ENCODE measurements at regions not wholly inside any gene's neighbourhood (a gene's known extent, or its start where the extent isn't known, plus 50 kb on each side); places are given as distances from the start of the nearest gene placed in this dataset.

DNA sequence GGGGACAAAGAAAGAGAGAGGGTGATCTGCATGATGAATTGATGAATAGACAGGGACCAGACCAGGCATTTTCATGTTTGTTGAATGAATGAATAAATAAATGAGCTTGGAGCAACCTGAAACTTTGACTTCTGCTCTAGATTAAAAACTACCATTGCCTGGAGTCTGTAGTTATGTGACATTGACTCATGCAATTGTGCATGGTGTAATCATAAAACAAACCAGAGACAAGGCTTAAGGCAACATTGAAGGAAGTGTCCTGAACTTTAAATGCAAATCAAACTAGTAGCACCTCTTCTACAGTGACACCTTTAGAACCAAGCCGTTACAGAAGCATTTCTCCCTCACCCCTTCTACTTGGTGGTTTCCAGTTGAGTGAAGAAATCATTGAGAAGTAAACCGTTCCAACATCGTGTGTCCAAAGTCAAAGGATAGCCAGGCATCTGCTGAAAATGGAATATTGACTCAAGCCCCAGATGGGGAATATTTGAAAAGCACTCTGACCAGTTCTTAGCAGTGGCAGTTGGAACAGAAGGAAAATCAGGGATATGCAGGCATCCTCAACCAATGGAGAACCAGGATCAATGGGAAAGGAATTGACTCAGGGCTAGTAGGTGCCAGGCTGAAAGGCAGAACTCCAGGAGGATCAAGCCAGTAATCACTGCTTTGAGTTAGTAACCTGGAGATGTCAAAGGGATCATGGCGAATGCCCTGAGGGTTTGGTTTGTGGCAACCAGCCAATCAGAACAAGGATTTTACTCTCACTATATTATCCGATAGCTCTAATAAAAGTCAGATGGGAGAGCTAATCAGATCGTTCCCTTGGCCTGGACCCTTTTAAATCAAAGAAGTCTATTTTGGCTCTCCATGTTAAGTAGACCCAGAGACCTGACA, 171.2 kb upstream of the TSHZ2 start:
- ChIA-PET POLR2A (ENCODE audit: low non-redundant PET) (no interaction called here), CTCF (no interaction called here)
- no TSS peak for BruUV-seq (replicated peaks)

GRCh38 chr20:52799130-52799529, 173.0 kb upstream of the TSHZ2 start:
- H3K27ac ChIP-seq (ENCODE audit: low read depth, low read length, poor library complexity, severe bottlenecking): no peak overlapping the region
- H3K4me3 ChIP-seq (ENCODE audit: low read depth, low read length, poor library complexity, severe bottlenecking): no peak overlapping the region
- H3K9me3 ChIP-seq (ENCODE audit: low read depth, low read length, poor library complexity, severe bottlenecking): no peaks in the 10 kb centered on the region
- H3K27me3 ChIP-seq (replicated peaks; ENCODE audit: insufficient read depth, low read depth, low read length, poor library complexity): no peaks in the 10 kb centered on the region
- BruUV-seq (replicated peaks): no TSS peak
- CTCF ChIA-PET: interaction anchor here (1.6 kb wide), 1 partner anchor 487 kb away, joined by 3 read pairs; no protein-coding TSS in a partner anchor
- H3K4me1 ChIP-seq (ENCODE audit: insufficient read depth, low read length, poor library complexity, severe bottlenecking): no peaks in the 10 kb centered on the region
- intact Hi-C loops (cut with micrococcal nuclease; ENCODE audit: unreplicated experiment): no loop called here
- no peak for DNase-seq (ENCODE audit: low spot score)
- no peak for TF ChIP-seq CTCF (conservative IDR thresholded peaks at IDR 0.05; ENCODE audit: low read depth, low read length)
- no peak for TF ChIP-seq EZH2 (IDR thresholded peaks at IDR 0.05; ENCODE audit: borderline replicate concordance, low read depth, low read length, poor library complexity, severe bottlenecking)
- no peaks in the 10 kb centered on the region for H3K36me3 ChIP-seq (ENCODE audit: insufficient read depth, low read length, poor library complexity, severe bottlenecking)
- POLR2A ChIA-PET (ENCODE audit: low non-redundant PET): no interaction called here

More for the DNA sequence above, 171.2 kb upstream of the TSHZ2 start:
- intact Hi-C loops (cut with micrococcal nuclease; ENCODE audit: unreplicated experiment): no loop called here
- no peaks in the 10 kb centered on the region for H3K27me3 ChIP-seq (replicated peaks; ENCODE audit: insufficient read depth, low read depth, low read length, poor library complexity)
- no peak overlapping the region for H3K4me3 ChIP-seq (ENCODE audit: low read depth, low read length, poor library complexity, severe bottlenecking)
- DNase-seq (ENCODE audit: low spot score): no peak
- no peaks in the 10 kb centered on the region for H3K4me1 ChIP-seq (ENCODE audit: insufficient read depth, low read length, poor library complexity, severe bottlenecking)
- TF ChIP-seq CTCF (conservative IDR thresholded peaks at IDR 0.05; ENCODE audit: low read depth, low read length) (no peak), EZH2 (IDR thresholded peaks at IDR 0.05; ENCODE audit: borderline replicate concordance, low read depth, low read length, poor library complexity, severe bottlenecking) (no peak)
- H3K36me3 ChIP-seq (ENCODE audit: insufficient read depth, low read length, poor library complexity, severe bottlenecking): no peaks in the 10 kb centered on the region
- no peaks in the 10 kb centered on the region for H3K9me3 ChIP-seq (ENCODE audit: low read depth, low read length, poor library complexity, severe bottlenecking)
- H3K27ac ChIP-seq (ENCODE audit: low read depth, low read length, poor library complexity, severe bottlenecking): no peak overlapping the region

GRCh38 chr20:52798124-52798523, 174.0 kb upstream of the TSHZ2 start:
- intact Hi-C loops (cut with micrococcal nuclease; ENCODE audit: unreplicated experiment): no loop called here
- ChIA-PET CTCF (no interaction called here), POLR2A (ENCODE audit: low non-redundant PET) (no interaction called here)
- Histone ChIP-seq H3K9me3 (ENCODE audit: low read depth, low read length, poor library complexity, severe bottlenecking) (no peaks in the 10 kb centered on the region), H3K4me1 (ENCODE audit: insufficient read depth, low read length, poor library complexity, severe bottlenecking) (no peaks in the 10 kb centered on the region), H3K36me3 (ENCODE audit: insufficient read depth, low read length, poor library complexity, severe bottlenecking) (no peaks in the 10 kb centered on the region), H3K27ac (ENCODE audit: low read depth, low read length, poor library complexity, severe bottlenecking) (no peak overlapping the region), H3K27me3 (replicated peaks; ENCODE audit: insufficient read depth, low read depth, low read length, poor library complexity) (no peaks in the 10 kb centered on the region), H3K4me3 (ENCODE audit: low read depth, low read length, poor library complexity, severe bottlenecking) (no peak overlapping the region)
- no peak for DNase-seq (ENCODE audit: low spot score)
- TF ChIP-seq CTCF (conservative IDR thresholded peaks at IDR 0.05; ENCODE audit: low read depth, low read length) (no peak), EZH2 (IDR thresholded peaks at IDR 0.05; ENCODE audit: borderline replicate concordance, low read depth, low read length, poor library complexity, severe bottlenecking) (no peak)
- BruUV-seq (replicated peaks): no TSS peak
